Activated CD8-positive, alpha-beta memory T cell treated with anti-CD3 and anti-CD28 coated beads, Interleukin-2, amount 50 U/mL, for 24 hours (primary cell): ENCODE measurements at regions not wholly inside any gene's neighbourhood (a gene's known extent, or its start where the extent isn't known, plus 50 kb on each side); places are given as distances from the start of the nearest gene placed in this dataset.

Experiments
- DNase-seq: peaks from one replicate; pipeline ENCODE4 v3.0.0-alpha.2; 2020; ENCODE audit errors: extremely low read depth

GRCh38 chr3:66592927-66593625, 92.3 kb upstream of the LRIG1 start:
- no peak for DNase-seq

- DNase-seq: no peak
These were observed 93.2 kb upstream of the LRIG1 start for GRCh38 chr3:66593978-66594377.

- no peak for DNase-seq
These were observed 96.6 kb upstream of the LRIG1 start for GRCh38 chr3:66597308-66597863.

GRCh38 chr3:66598168-66598567, 97.3 kb upstream of the LRIG1 start:
- no peak for DNase-seq

GRCh38 chr3:66602237-66602636, 101.4 kb upstream of the LRIG1 start:
- no peak for DNase-seq

GRCh38 chr3:66602691-66603090, 101.9 kb upstream of the LRIG1 start:
- no peak for DNase-seq

GRCh38 chr3:66603151-66603611, 102.4 kb upstream of the LRIG1 start:
- DNase-seq: no peak

- DNase-seq: no peak
These were observed 103.7 kb upstream of the LRIG1 start for GRCh38 chr3:66604481-66604880.

- DNase-seq: no peak
These were observed 105.3 kb upstream of the LRIG1 start for GRCh38 chr3:66606126-66606525.

GRCh38 chr3:66606868-66607267, 106.0 kb upstream of the LRIG1 start:
- DNase-seq: no peak

GRCh38 chr3:66609660-66610561, 109.1 kb upstream of the LRIG1 start:
- no peak for DNase-seq

- DNase-seq: no peak
These were observed 109.7 kb upstream of the LRIG1 start for GRCh38 chr3:66610562-66610909.

GRCh38 chr3:66615643-66616301, 115.0 kb upstream of the LRIG1 start:
- no peak for DNase-seq

- DNase-seq: no peak
These were observed 116.5 kb upstream of the LRIG1 start for GRCh38 chr3:66617351-66617750.

GRCh38 chr3:66618066-66618465, 117.2 kb upstream of the LRIG1 start:
- no peak for DNase-seq

- DNase-seq: no peak
These were observed 119.5 kb upstream of the LRIG1 start for GRCh38 chr3:66620296-66620695.

- no peak for DNase-seq
These were observed 122.1 kb upstream of the LRIG1 start for GRCh38 chr3:66622756-66623457.

- no peak for DNase-seq
These were observed 124.8 kb upstream of the LRIG1 start for GRCh38 chr3:66625505-66626216.

GRCh38 chr3:66629150-66629981, 128.5 kb upstream of the LRIG1 start:
- DNase-seq: no peak

GRCh38 chr3:66629982-66630368, 129.2 kb upstream of the LRIG1 start:
- DNase-seq: no peak
